Loucy (cell line): ENCODE measurements at regions not wholly inside any gene's neighbourhood (a gene's known extent, or its start where the extent isn't known, plus 50 kb on each side); places are given as distances from the start of the nearest gene placed in this dataset.

Source experiments
- H2AFZ ChIP-seq: fragments of 200-600 bp; sonication (generic); 2 replicates; pipeline ENCODE4 v1.6.0; 2016; ENCODE audit warnings: antibody characterized with exemption, mild to moderate bottlenecking, low read length, moderate library complexity
- H3F3A ChIP-seq: fragments of 200-600 bp; 2 replicates; pipeline ENCODE4 v1.6.0; 2016; ENCODE audit warnings: antibody characterized with exemption, low read depth, mild to moderate bottlenecking
- H3K27me3 ChIP-seq: fragments of 200-600 bp; sonication (generic); 2 replicates; pipeline ENCODE4 v1.6.1; 2014; ENCODE audit warnings: low read length, mild to moderate bottlenecking; ENCODE audit not compliant: insufficient read depth, poor library complexity, severe bottlenecking
- H3K36me3 ChIP-seq: fragments of 200-600 bp; sonication (generic); 2 replicates; pipeline ENCODE4 v1.6.1; 2016; ENCODE audit warnings: low read length; ENCODE audit not compliant: insufficient read depth
- H3K4me1 ChIP-seq: fragments of 200-600 bp; sonication (generic); 2 replicates; pipeline ENCODE4 v1.5.1; 2014; ENCODE audit warnings: low read length, mild to moderate bottlenecking; ENCODE audit not compliant: insufficient read depth, poor library complexity, severe bottlenecking
- H3K4me2 ChIP-seq: fragments of 200-600 bp; sonication (generic); 2 replicates; pipeline ENCODE4 v1.6.0; 2014; ENCODE audit warnings: antibody characterized with exemption, low read length, low read depth, mild to moderate bottlenecking; ENCODE audit not compliant: poor library complexity, severe bottlenecking
- H3K4me3 ChIP-seq: fragments of 200-600 bp; sonication (generic); 2 replicates; pipeline ENCODE4 v1.5.1; 2014; ENCODE audit warnings: low read length, mild to moderate bottlenecking, mixed read lengths; ENCODE audit not compliant: poor library complexity, severe bottlenecking
- H3K79me2 ChIP-seq: fragments of 200-600 bp; sonication (generic); 2 replicates; pipeline ENCODE4 v1.6.1; 2014; ENCODE audit warnings: low read length; ENCODE audit not compliant: insufficient read depth
- H3K9ac ChIP-seq: fragments of 200-600 bp; sonication (generic); 2 replicates; pipeline ENCODE4 v1.6.0; 2014; ENCODE audit warnings: mild to moderate bottlenecking, low read depth, low read length, moderate library complexity; ENCODE audit not compliant: poor library complexity, severe bottlenecking
- H3K9me2 ChIP-seq: fragments of 200-600 bp; sonication (generic); replicated peaks from 2 replicates; pipeline ENCODE4 v1.6.1; 2016; ENCODE audit warnings: low read depth, low read length, mixed read lengths
- H3K9me3 ChIP-seq: fragments of 200-600 bp; sonication (generic); 2 replicates; pipeline ENCODE4 v1.6.1; 2014; ENCODE audit warnings: mild to moderate bottlenecking, antibody characterized with exemption, low read length, low read depth; ENCODE audit not compliant: insufficient read depth
- H4K20me1 ChIP-seq: fragments of 200-600 bp; sonication (generic); 2 replicates; pipeline ENCODE4 v1.6.0; 2014; ENCODE audit warnings: antibody characterized with exemption, low read length, mild to moderate bottlenecking; ENCODE audit not compliant: insufficient read depth, poor library complexity, severe bottlenecking
- EZH2phosphoT487 ChIP-seq: fragments of 200-600 bp; IDR thresholded peaks from 2 replicates; pipeline ENCODE4 v1.6.1; 2018; ENCODE audit warnings: antibody characterized with exemption, mild to moderate bottlenecking, moderate library complexity, borderline replicate concordance
- TF ChIP-seq, protein P1 (sequence below): fragments of 200-600 bp; sonication (generic); conservative IDR thresholded peaks from 2 replicates; pipeline ENCODE4 v1.5.1; 2014; ENCODE audit warnings: mild to moderate bottlenecking, antibody characterized with exemption, low read length

DNA sequence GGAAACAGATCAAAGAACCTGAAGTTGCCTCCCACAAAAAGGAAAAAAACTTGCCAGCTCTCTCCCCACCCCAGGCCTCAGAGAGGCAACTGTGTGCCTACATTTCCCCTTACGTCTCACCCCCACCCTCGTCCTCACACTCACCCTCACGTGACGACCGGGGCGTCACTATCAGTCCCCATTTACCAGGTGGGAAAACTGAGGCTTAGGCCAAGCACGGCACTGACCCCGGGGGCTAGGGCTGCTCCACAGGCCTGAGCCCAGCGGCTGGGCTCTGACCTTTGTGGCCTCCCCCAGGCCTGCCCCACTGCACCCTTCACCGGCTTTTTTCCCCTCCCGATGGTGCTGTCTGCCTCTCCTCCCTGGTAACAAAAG, 51.5 kb upstream of the RUNX3 start:
- no peak for TF ChIP-seq EZH2phosphoT487
- TF ChIP-seq, protein P1, sequence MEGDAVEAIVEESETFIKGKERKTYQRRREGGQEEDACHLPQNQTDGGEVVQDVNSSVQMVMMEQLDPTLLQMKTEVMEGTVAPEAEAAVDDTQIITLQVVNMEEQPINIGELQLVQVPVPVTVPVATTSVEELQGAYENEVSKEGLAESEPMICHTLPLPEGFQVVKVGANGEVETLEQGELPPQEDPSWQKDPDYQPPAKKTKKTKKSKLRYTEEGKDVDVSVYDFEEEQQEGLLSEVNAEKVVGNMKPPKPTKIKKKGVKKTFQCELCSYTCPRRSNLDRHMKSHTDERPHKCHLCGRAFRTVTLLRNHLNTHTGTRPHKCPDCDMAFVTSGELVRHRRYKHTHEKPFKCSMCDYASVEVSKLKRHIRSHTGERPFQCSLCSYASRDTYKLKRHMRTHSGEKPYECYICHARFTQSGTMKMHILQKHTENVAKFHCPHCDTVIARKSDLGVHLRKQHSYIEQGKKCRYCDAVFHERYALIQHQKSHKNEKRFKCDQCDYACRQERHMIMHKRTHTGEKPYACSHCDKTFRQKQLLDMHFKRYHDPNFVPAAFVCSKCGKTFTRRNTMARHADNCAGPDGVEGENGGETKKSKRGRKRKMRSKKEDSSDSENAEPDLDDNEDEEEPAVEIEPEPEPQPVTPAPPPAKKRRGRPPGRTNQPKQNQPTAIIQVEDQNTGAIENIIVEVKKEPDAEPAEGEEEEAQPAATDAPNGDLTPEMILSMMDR, result no peak
- H3K4me3 ChIP-seq, result no peak overlapping the region
- H3K4me2 ChIP-seq, result no peak overlapping the region
- no peaks in the 10 kb centered on the region for H4K20me1 ChIP-seq
- H2AFZ ChIP-seq, result no peak overlapping the region
- no peaks in the 10 kb centered on the region for H3K9me2 ChIP-seq
- H3K4me1 ChIP-seq, result peaks cover 26% of the 10 kb centered on the region
- no peaks in the 10 kb centered on the region for H3K27me3 ChIP-seq
- no peaks in the 10 kb centered on the region for H3F3A ChIP-seq
- H3K79me2 ChIP-seq, result no peaks in the 10 kb centered on the region
- no peak overlapping the region for H3K9ac ChIP-seq
- no peaks in the 10 kb centered on the region for H3K9me3 ChIP-seq
- no peaks in the 10 kb centered on the region for H3K36me3 ChIP-seq

- Histone ChIP-seq H3K9me3 (peaks cover 4% of the 10 kb centered on the region; the same call in 1 of the 2 replicates), H3K79me2 (no peaks in the 10 kb centered on the region), H3K27me3 (no peaks in the 10 kb centered on the region), H2AFZ (no peak overlapping the region), H3K4me2 (no peak overlapping the region), H3F3A (no peaks in the 10 kb centered on the region), H3K4me1 (peaks cover 20% of the 10 kb centered on the region), H3K9ac (no peak overlapping the region), H3K36me3 (no peaks in the 10 kb centered on the region), H3K9me2 (no peaks in the 10 kb centered on the region), H3K4me3 (no peak overlapping the region), H4K20me1 (no peaks in the 10 kb centered on the region)
- TF ChIP-seq, protein P1, result no peak
- TF ChIP-seq EZH2phosphoT487, result no peak
These were observed 51.0 kb upstream of the RUNX3 start for GRCh38 chr1:24980836-24981630.
